Pons (tissue), 1 donor: ENCODE measurements at regions not wholly inside any gene's neighbourhood (a gene's known extent, or its start where the extent isn't known, plus 50 kb on each side); places are given as distances from the start of the nearest gene placed in this dataset.

Experiments
- DNase-seq: peaks from one replicate; pipeline ENCODE4 v3.0.0-alpha.2; 2016; ENCODE audit warnings: low spot score

DNA sequence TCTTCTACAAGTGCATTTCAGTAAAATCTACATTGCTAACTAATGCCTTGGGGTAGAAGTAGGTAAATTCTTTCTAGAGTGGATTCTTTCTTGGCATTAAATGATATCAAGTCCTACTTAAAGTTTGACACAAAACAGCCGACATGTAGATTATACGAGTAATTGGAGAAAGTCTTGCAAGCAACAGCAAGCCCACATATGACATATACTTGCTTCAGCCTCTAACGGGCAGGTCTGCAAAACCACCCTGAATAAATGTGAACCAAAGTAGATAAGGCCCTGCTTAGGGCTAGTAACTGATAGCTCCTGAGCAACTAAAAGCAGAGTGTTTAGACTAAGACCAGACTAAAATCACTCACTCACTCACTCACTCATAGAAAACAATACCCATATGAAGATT, 203.2 kb downstream of the LTN1 start:
- no peak for DNase-seq

DNA sequence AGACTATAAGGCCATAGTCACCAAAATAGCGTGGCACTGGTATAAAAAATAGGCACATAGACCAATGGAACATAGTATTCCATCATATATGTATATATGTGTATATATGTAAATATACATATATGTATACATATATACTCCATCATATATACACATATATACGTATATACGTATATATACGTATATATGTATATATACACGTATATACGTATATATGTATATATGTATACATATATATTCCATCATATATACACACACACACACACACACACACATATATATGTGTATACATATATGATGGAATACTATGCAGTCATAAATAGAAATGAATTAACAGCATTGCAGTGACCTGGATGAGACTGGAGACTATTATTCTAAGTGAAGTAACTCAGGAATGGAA, 204.6 kb downstream of the LTN1 start:
- no peak for DNase-seq

DNA sequence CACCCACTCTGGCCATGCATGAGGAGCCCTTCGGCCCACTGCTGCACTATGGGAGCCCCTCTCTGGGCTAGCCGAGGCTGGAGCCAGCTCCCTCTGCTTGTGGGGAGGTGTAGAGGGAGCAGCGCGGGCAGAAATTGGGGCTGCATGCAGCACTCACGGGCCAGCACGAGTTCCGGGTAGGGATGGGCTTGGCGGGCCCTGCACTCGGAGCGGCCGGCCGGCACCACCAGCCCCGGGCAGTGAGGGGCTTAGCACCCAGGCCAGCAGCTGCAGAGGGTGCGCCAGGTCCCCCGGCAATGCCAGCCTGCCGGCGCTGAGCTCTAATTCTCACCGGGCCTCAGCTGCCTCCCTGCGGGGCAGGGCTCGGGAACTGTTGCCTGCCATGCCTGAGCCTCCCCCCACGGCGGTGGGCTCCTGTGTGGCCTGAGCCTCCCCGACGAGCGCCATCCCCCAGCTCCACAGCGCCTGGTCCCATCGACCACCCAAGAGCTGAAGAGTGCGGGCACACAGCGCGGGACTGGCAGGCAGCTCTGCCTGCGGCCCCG, 209.0 kb downstream of the LTN1 start:
- no peak for DNase-seq

DNA sequence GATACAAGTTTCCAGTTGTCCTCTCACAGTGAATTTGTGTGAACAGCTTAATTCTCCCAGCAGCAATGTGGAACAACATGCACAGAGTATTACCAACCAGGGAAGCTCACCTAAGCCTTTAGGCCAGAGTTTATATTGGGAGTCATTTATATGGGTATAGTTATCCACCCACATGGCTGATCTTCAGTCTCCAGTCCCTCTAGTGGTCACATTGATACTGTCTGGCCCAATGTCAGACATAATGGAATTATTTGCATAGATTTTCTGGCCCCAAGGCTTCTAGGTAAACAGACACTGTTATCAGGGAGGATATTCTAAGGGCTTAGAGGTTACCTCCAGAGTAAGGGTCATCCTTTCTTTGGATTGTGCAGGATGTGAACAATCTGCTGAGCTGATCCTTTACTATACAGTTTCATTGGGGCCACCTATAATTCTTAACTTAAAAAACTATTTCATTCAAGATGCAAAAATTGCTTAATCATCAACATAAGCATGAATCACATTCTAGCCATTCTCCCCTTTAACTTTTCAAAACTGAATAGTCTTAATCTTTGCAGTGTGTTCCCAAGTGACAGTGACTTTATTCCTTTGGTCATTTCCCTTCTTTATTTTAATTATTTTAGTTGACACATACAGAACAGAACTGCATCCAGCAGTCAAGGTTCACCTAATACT, 210.9 kb downstream of the LTN1 start:
- no peak for DNase-seq

DNA sequence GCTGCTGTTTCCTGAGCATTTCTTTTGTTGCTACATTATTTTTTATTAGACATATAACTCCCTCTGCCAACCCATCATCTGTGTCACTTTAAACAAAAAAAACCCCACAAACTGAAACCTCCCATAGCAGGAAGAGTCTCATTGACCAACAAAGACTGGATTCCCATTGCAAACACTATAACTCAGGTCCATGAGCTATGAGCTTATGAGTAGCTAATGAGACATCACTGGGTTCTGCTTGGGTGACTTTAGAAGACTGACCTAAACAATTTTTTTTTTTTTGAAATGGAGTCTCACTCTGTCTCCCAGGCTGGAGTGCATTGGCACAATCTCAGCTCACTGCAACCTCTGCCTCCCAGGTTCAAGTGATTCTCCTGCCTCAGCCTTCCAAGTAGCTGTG, 212.8 kb downstream of the LTN1 start:
- DNase-seq, result no peak

DNA sequence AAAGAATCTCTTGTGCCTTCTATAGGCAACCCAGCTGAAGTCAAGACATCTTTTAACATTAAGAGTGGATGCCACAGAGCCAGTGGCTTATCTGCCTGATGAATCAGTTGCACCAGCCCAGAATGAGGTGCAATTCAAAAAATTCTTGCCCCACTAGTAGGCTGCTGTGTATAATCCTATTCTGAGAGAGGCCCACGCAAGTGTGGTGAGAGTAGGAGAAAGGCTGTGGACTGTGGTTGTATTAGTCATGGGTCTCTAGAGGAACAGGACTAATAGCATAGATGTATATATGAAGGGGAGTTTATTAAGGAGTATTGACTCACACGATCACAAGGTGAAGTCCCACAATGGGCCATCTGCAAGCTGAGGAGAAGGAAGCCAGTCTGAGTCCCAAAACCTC, 216.4 kb downstream of the LTN1 start:
- DNase-seq, result no peak

DNA sequence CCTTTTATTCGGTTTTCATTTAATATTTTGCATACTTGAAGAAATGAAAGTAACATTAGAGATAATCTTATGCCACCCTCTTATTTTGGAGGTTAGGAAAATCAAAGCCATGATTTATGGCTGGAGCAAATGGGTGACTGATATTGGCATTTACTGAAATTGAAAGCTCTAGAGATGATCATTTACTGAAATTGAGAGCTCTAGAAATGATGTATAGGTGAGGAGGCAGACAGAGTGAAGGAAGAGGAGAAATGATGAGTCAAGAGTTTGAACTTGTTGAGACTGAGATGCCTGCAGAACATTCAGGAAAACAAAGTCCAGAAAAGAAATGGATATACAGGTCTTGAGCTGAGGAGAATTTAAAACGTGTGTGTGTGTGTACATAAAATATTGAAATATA, 217.6 kb downstream of the LTN1 start:
- no peak for DNase-seq

DNA sequence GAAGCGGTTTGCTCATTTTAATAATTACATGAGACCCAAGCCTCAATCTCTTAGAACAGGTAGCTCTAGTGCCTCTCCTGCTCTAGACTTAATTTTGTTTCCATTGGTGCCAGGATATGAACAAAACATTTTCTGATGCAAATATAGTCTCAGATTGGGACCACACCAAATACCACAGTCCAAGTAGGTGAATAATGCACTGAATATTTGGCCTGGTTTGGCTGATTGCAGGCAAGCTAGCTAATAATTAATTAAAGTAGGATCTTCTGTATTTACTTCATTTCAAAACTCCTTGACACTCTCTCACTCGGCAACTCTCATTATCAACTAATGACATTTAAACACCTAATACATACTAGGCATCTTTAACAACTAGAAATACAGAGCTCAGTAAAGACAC, 219.6 kb downstream of the LTN1 start:
- no peak for DNase-seq

DNA sequence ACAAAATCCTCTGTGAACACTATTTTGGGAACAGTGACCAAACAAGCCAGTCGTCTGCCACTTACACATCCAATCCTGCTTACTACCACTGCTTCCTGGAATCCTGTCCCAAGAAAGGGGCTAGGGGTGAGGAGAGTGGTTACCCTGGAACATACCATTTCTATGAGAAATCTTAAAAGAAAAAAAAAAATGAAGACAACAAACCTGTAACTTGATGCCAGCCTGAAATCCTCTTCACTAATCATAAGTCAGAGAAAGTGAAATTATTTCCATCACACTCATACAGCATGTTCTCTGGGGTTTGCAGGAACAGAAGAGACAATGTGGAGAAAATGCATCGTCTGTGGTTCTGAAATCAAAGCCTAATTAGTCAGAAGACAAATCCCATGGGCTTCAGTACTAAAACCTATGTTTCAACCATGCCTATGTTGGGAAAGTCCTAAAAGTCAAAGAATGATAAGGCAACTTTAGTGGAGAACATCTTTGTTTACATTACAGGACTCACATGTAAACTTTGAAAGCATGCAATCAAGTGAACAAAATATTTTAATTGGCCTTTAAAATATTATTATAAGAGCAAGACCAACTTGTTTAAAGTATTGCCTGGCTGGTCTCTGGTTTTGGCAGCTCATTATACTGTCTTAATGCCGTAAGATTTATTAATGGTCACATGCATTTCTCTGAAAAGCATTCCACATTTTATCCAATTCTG, 220.7 kb downstream of the LTN1 start:
- DNase-seq, result no peak

DNA sequence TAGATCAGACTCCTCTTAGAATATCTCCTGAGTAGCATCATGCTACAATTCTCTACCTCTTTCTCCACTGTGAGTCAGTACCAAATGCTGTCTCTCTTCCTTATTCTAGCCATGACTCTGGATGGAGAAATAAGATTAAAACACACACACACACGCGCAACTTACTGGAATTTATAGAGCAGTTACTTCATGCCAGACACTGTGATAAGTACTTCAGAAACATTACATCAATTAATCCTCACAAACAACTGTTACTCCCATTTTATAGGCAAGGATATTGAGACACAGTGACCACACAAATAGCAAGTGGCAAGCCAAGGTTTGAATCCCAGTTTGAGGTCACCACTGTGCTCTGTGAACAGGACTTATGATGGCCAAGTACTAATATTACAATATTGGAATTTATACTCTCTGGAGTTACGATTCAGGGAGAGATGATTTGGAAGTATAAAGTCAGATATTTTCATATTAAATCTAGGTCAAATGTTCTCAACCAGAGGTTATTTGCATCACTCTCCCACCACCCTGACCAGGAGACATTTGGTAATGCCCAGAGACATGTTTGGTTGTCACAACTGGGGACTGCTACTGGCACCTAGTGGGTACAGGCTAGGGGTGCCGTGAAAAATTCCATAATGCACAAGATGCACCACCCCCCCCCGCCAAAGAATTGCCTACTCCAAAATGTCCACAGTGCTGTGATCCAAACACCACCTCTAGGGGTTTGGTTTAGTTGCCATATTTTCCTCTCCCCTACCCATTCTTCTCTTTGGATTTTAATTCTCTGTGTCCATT, 221.6 kb downstream of the LTN1 start:
- no peak for DNase-seq

DNA sequence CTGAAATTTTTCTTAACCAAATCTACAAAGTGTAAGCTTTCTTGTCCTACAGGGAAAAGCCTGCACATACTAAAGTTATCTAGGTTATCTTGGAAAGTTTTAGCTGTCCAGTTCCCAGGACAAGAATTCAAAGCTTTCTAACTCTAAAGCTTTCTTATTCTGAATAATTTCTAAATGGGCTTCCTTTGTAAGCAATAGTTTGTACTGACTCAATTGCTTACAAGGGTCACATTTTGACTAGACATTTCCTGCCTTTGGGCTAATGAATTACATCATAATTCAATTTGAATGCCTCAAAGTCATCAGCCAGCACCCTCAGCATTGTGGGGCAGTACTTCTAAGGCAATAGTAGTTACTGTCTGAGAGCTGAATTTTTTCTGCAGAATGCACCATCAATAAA, 223.0 kb downstream of the LTN1 start:
- no peak for DNase-seq

DNA sequence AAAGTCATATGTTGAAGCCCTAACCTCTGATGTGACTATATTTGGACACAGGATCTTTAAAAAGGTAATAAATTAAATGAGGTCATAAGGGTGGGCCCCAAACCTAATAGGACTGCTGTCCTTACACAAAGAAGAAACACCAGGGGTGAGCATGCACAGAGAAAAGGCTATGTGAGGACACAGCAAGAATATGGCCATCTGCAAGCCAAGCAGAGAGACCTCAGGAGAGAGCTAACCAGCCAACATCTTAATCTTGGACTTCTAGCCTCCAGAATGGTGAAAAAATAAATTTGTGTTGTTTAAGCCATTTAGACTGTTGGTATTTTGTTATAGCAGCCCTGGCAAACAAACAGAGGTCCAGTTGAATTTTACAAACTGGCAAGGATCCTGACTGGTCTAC, 223.9 kb downstream of the LTN1 start:
- DNase-seq, result no peak

DNA sequence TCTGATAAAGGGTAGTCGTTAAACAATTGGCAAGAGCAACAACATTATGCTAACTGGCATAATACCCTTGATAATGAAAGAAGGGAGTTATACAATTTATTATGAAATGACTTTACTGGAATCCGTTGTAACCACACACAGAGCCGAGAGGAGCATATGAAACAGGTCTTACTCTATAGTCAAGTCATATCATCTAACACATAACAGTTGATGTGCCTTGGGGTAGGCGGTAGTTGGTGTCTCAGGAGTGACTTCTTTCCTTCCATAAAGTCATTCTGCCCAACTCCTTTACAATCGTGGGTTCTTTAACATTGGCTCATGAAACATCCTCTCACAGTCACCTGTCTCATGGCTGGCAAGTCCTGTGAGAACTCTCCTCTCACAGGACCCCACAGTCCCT, 225.2 kb downstream of the LTN1 start:
- no peak for DNase-seq

DNA sequence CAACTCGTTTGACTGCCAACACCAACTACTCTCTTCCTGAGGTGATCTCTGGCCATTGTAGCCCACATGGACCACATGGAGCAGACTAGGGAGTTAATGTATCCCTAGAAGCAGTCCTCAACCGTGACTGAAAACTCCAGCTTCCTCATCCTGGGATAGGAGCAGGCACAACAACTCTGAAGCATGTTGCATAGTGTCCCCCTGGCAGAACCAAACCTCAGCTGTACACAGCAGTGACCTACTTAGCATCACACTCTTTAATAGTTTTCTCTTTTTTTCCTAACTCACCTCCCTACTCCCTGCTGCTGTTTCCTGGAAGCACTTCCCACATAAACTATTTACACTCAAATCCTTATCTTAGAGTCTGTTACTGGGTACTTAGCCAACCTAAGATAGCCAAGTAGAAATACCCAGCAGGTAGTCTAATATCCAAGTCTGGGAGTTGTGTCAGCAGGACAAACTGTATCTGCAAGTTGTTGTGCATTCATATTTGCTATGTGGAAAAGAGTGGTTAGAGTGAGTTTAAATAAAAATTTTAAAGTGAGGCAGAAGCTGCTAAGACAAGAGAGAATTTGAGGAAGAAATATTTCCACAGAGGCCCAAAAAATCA, 228.8 kb downstream of the LTN1 start:
- no peak for DNase-seq

DNA sequence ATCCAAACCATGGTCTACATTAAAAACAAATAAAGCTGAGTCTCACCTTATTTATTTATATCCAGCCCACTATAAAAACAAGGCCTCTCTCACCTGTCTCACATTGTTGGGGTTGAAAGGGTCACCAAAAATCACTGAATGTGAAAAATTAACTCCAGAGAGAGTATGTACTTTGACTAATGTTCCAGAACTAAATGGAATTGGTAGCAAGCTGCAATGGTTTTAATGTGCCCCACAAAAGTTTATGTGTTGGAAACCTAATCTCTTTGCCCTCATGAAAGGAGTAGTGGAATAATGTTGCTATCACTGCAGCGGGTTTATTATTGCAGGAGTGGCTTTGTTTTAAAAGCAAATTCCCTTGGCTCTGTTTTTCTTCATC, 230.3 kb downstream of the LTN1 start:
- no peak for DNase-seq

DNA sequence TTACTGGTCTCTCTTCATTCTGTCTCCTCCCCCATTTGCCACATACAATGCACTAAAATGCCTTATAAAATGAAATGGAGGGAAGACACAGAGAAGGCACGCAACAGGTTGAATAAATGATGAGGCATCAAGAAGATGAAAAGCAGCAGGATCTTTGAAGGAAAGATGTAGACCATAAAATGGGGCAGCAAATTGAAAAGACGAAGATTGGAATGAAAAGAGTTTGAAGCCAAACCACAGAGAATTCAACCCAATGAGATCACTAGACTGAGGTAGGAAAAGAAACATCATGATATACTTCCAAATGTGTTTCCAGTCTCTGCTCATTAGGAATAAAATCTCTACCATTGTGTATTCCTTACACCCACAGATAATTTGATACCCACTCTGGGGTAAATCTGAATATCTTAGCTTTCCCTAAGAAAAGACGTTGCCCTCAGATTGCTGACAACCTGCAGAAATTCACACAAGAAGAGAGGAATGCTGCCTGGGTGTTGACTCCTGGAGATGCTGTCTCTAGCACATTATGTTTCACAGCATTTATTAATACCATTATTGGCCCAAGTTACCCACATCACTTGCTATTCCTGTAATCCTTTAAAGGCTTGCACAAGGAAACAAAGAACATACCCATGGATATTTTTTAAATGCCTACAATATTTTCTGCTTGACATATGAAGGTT, 230.9 kb downstream of the LTN1 start:
- no peak for DNase-seq

DNA sequence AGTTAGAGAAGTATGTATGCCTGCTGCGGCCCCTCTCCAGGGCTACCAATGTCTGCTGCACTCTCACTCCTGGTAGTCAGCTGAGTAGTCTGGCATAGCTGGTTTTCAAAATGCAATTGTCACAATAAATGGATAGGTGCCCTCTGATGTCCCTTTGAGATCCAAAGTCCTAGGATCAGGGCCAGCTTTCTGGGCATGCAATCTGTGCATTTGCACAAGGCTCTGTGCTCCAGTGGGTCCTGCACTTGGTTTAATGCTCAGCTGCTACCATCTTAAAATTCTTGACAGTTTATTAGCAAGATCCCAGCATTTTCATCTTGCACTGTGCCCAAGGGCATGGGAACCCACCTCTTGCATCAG, 233.8 kb downstream of the LTN1 start:
- no peak for DNase-seq

DNA sequence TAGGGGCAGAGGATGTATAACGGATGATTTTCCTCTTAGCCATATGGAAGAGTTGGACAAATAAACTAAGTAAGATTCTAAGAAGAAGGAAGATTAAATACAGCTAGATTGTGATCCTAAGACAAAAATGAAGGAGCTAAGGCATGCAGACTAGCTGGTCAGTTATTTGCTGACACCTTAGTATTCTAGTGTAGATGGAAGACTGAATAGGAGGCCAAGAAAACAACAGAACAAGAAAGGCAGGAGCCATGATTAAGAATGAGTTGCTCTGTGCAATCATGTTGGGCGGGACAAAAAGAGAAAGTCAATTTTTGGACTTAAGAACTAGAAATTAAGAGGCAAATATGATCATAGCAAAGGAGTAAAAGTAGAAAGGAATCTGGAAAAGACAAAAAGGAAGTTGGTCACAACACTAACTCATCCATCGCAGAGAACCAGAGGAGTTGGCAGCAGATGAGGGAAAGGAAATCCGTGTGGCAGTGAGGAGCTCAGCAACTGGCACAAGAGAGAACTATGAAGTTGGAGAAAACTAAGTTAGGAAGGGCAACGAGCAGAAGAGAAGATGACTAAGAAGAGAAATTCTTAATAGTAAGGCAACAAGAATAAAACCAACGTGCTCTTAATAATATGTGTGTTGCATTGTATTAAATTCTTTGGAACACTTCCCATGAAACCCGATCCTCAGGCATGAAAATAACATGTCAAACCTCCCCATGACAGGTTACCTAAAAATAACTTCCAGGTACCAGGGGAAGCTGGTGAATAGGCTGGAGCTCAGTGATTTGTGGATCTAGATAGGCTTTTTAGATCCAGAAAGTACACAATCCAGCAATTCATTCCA, 234.4 kb downstream of the LTN1 start:
- DNase-seq, result no peak

DNA sequence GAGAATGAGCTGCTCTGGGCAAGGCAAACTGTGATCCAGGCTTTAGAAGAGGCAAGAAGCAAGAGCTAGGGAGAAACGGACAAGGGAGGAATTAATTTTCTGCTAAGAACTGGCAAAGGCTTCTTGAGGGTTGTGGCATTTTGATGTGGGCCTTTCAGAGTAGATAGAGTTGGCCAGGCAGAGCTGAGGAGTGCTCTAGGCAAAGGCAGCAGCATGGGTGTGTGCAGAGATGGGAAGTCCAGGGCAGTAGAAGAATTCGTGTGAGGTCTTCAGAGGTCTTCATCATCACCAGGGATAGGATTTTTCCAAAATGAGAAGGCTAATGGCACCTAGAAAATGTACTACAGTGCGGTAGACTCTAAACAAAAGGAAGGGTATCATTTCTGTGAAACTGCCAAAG, 237.8 kb downstream of the LTN1 start:
- peak; percentile 6 for DNase-seq

DNA sequence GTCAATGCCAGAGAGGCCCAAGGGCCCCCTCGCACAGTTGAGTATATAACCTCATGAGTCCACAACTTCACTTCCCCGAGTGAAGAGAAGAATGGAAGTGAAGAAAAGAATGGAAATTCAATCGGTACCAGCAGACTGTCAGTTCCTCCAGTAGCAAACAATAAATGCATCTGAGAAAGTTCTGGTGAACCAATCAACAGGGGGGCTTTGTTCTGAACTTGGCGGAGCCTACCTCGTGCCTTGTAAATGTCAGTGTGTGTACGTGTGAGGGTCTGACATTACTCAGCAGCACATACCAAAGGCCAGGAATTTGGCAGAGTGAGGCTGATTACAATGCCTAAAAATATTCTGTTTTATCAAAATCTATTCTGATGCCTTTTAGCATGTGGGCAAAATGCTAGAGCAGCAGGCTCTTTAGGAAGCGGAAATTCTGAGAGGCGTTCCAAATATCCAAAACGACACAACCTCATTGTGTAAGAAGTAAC, 238.5 kb downstream of the LTN1 start:
- DNase-seq, result peak; percentile 76

DNA sequence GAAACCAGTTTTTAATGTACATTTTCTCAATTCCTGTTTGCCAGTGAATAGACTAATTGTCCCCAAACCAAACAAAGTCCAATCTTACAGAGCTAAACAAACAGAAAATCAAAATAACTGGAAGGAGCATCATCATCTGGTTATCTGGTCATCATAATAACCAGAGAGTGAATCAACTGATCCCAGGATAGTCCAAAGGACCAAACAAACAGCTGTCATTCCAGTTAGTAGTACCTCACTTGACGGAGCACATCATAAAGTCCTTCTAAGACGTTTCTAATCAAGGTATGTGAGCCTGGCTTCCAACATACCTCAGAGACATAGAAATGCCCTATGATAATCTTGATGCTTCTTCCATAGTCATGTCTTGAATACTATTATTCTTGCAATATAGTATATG, 240.5 kb downstream of the LTN1 start:
- DNase-seq, result no peak
